Stimulated activated CD4-positive, alpha-beta T cell treated with anti-CD3 and anti-CD28 coated beads, TNF-alpha, amount 100 ng/mL, for 48 hours (primary cell): ENCODE measurements at regions not wholly inside any gene's neighbourhood (a gene's known extent, or its start where the extent isn't known, plus 50 kb on each side); places are given as distances from the start of the nearest gene placed in this dataset.
"Not testable (repeated sequence)": the region's sequence is repeated elsewhere in the genome, so short reads cannot be mapped to it uniquely, and the experiment has no call there.

Experiments
- DNase-seq, 3 donors: peaks; one replicate each; pipeline ENCODE4 v3.0.0-alpha.2; 2020; ENCODE audit warnings: low read depth in 3 of 3

DNA sequence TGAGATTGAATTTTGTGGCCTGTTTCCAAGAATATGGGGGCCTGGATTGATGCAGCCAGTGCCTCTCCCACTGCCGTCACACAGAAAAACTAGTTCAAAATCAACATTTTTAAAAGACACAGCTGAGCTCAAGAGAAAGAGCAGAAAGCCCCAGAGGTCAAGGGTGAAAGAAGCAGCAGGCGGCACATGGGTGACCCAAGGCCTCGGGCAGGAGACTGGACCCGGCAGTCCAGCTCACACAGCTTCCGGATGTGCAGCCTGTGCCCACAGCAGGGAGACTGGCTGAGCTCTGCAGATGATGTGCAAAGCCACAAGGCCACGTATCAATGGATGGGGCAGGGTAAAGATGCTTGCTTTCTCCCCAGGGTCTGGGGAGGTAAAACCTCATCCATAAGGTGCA lies 50.4 kb upstream of the RNF32 start:
- no peak for DNase-seq

DNA sequence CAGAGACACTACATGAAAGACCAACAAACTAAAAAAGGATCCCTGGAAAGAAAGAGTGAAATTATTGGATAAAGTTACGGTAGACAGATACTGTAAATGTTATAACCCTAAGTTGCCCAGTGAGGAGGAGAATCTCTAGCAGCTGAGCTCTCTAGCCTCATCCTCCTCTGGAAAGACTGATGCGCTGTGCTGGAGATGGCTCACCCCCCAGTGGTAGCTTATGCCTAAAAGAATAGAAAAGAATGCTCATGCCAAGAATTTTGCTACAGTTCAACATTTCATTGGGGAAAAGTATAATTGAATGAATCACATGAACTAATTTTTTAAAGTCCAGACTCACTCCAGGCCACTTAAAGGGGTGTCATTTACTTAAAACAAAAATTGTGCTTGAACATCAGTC lies 50.8 kb upstream of the RNF32 start:
- no peak for DNase-seq

DNA sequence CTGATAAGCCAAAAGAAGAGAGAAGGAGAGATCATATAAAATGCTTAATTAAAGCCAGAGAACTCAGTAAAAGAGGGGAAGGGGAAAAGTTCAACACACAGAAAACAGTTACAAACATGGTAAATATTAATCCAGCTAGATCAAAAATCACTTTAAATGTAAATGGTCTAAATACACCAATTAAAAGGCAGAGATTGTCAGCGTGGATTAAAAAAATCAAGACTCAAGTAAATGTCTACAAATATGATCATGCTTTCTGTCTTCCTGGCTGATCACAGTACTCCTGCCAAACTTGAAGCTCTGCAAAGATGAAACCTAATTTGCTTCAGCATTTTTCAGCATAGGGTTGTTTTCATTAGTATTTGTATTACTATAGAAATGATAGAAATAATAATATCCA lies 54.6 kb upstream of the RNF32 start:
- no peak for DNase-seq

DNA sequence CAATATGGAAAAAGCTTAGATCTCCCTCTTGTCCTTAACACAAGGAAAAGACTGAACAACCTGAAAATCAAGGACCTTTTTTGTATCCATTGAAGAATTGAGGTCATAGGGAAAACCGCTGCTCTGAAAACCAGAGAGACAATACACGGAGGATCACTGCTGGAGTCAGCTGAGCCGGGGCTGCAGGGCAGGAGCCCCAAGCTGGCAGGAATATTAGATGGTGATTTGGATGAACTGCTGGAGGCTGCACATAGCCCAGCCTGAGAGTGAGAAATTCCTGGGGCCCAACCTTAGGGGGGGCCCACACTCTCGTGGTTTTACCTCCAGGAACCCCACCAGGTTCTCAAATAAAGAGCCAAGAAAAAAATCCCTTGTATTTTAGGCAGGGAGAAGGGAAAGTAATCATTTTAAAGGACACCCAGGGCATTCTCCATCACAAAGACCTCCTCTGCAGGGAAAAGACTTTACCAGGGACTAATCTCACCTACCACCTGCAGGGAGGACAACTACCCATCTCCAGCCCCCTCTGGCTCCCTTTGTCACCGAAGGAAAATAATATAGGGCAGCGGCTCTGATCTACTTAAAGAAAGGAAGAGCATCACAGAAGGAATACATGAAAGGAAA lies 55.4 kb upstream of the RNF32 start:
- no peak for DNase-seq

DNA sequence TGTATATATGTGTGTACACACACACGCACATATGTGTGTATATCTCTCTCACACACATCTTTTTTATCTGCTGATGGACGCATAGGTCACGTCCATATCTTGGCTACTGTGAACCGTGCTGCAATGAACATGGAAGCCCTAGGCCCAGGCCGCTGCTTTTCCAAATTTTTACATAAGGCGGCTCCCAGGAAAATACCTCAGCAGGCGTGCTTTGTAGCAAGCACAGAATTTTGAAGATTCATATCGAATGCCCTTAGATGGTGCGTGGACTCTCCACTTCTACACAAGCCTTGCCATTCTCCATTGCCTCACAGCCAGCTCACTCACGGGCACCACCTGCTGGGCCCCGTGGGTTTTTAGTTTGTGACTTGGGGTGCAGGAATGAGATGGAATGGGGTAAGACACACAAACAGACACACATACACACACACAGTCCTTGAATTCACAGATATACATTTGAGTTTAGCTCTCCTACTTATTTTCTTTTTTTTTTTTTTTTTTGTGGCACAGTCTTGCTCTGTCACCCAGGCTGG lies 57.9 kb upstream of the RNF32 start:
- no peak for DNase-seq

DNA sequence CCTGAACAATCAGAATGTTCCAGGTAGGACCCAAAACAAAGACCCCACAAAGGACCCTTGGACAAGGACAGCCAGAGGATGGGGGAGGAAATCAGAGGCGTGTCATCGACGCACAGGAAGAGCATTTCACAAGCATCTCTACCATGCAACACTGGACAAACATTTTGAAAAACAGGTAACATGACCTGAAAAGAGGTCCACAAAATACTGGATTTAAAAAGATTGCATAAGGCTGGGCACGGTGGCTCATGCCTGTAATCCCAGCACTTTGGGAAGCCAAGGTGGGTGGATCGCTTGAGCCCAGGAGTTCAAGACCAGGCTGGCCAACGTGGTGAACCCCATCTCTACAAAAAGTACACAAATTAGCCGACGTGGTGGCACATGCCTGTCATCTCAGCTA lies 60.5 kb upstream of the RNF32 start:
- DNase-seq = no peak

DNA sequence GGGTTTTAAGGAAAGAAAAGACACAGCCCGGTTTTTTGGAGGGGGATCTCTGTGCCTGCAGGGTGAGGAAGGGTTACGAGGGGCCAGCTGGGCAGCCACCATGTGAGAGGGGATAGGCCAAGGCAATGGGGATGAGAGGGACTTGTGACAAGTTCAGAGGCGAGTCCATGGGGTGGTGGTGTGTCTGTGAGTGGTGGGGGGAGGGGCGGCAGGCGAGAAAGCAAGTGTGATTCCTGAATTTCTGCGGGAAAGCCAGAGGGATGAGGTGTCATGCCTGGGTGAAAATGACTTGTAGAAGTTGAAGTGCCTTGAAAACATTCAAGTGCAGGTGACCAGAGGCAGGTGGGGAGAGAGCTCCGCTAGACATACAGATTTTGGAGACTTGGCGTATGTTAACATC lies 61.0 kb upstream of the RNF32 start:
- no peak for DNase-seq

DNA sequence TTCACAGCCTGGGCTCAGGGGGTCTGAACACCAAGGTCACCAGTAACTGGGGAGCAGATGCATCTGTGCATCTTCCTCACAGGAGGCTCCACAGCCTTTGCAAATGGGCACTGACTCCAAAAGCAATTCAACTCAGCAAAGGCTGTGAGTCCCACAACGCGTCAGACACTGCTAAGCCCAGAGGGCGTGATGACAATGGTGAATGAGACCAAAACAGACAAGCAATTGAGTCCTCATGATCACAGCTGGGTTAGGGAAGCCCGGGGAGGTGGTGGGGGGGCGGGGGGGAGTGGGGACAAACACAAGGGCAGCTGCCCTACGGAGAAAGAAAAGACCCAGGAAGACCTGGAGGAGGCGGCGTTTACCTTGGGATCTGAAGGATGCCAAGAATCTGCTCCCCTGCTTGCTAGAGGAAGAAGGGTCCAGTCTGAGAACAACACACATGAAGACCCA lies 61.6 kb upstream of the RNF32 start:
- DNase-seq = no peak

DNA sequence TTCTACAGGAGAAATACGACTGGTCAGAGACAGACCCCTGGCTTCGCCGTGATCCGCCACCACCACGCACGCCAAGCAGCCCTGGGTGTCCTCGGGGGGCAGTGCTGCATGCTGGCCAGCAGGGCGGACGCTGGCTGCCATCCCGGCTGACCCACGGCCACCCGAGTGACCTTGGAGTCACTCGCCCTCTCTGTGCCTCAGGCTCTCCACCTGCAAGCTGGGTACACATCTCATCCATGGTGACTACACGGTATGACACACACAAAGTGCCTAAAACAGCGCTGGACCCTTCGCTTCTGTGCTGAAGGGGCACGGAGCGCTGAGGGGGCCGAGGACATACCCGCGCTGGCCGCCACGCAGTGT lies 62.0 kb upstream of the RNF32 start:
- DNase-seq = no peak

DNA sequence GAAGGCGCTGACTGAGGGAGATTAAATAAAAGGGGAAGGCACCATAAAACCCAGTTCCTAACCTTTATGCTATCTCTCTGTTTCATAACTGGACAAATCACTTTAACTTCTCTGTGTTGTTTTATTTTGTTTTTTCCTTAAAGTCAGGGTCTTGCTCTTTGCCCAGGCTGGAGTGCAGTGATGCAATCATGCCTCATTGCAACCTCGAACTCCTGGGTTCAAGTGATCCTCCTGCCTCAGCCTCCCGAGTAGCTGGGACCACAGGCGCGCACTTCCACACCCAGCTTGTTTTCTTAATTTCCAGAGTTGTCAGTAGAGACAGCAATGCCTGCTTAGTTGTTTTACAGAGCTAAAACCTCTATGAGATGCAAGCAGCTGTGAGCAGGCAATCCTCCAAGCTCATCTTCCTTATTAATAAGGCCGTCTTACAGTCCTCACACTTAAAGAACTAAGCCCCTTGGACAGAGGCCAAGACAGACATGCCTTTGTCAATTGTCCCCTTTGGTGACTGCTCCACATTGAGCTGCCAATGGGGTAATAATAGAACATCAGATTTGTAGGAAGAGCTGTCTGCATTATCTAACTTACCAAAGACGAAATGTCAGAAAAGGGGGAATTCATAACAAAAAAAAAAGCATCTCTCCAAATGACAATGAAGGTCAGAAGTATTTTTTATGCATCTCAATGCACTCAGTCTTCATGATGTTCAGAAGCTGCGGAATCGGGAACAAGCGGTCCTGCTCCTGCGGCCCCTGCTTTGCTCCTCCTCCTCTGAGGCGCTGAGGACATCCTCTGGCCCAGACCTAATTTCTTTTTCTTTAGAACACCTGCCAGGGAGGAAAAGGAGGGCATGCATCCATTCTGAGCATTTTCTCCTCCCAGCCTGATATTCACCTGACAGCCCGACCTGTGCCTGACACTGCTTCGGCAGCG lies 62.7 kb upstream of the RNF32 start:
- DNase-seq = no peak

DNA sequence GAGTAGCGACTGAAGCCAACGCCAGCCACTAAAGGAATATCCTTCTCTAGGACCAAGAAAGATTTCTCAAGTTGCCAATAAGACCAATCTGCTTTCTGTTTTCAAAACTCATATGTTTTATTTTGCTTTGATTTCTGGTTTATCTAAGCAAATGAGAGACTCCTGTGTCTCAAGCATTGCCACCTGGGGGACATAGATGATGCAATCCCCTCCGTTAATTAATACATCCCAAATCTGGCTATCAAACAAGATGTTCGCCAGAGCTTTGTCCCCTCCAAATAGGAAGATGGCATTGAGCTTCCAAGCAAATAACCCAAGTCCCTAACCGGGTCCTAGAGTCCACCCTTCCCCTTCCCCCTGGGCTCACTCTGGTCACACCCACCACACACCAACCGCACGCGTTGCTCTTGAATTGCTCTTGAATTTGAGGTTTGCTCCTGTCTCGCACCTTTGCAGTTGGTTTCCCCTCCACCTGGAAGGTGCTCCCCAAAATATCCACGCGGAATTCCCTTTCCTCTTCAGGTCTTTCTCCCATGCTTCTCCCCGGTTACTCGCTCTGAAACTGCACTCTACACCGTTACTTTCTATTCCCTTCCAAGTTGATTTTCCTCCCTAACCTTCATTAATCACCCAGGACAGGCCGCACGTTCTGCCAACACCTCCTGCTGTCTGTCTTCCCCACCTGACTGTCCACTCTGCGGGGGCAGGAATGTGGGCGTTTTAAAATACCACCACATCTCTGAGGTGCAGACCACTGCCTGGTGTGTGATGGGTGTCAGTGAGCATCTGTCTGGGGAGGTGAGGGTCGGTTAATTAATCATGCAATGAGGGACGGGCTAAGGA lies 64.1 kb upstream of the RNF32 start:
- DNase-seq = no peak

DNA sequence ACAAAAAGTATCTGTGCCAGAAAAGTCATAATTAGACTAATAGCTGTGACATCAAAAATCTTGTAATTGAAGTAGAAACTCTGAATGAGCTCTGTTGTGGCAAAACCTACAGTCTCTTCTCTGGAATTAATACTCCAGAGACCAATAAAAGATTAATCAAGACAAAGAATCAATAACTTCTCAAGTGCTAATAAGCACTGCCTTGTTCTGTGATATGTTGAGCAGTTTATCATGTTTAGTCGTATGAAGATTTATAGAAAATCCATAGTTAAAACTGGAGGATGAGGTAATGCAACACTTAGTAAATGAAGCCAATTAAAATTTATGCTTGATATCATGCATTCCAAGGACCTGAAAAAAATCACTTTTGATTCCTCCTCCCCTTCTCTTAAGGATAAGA lies 72.3 kb upstream of the RNF32 start:
- DNase-seq = no peak

DNA sequence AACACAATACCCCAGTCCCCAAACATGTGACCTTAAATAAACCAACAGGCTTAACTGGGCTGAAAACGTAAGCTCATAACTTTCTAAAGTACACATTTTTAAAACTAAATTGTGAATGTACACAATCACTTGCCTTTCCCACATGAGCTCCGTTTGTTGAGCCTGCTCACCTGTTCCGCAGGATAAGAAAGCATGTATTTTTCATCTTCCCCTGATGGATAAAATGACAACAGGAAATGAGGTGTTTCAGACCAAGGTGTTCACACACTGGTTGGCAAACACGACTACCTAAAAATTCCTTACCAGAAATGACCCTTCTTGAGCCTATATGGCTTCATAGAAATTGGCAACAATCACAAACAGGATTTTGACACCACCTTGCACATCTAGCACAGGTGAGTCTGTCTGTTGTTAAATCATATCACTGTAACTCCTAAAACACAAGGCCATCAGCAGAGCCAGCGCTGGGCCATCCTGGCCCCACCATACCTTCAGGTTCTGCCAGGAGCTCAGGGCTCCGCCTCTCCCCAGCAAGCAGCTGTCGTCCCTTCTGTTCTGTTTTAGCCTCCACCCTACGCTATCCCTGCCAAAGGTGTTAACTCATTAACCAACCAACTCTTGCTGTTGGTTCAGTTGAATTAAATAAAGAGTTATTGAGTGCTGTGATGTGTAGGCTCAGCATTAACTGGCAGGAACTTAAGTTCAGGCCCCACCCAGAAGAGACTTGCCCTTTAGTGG lies 73.6 kb upstream of the RNF32 start:
- no peak for DNase-seq

DNA sequence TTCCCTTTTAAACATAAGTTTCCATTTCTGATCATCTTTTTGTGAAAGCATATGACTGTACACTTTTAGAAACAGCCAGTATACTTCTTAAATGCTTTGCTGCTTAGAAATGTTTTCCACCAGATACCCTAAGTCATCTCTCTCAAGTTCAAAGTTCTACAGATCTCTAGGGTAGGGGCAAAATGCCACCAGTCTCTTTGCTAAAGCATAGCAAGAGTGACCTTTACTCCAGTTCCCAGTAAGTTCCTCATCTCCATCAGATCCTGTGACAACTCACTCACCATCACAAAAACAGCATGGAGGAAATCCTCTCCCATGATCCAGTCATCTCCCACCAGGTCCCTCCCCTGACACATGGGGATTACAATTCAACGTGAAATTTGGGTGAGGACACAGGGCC lies 75.6 kb upstream of the RNF32 start:
- DNase-seq = not testable (repeated sequence)

DNA sequence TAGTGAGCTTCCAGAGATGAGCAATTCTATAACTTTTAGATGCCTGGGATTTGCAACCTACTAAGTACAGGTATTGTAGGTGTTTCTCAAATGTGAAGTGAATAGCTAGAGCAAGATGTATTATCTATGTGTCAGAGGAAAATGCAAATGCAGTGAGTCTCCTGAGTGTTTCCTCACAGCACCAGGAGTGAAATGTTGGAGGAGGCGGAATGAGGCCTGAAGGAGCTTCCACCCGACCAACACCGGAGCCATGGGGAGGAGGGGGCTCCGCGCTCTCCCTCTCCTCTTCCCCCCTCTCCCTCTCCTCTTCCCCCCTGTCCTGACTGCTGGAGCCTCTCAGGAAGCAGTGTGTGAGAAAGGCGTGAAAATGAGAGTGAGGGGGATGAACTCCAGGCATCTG lies 79.9 kb upstream of the RNF32 start:
- DNase-seq = no peak

DNA sequence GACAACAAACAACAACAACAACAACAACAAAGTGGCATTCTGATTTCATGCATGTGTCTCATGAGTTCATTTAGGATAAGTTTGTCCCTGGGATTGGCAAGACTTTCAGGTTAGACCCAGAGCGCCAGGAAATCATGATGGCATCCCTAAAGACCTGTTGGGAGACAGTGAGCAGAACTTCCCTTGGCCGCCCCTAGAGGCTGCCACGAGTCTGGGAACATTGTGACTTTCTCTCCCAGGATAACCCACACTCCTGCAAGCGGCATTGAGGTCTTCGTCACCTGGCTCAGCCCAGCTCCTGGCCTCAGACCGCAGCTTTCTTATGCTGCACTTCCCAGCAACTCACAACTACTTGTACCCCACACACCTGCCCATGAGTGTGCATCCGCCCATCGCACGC lies 80.5 kb upstream of the RNF32 start:
- no peak for DNase-seq

DNA sequence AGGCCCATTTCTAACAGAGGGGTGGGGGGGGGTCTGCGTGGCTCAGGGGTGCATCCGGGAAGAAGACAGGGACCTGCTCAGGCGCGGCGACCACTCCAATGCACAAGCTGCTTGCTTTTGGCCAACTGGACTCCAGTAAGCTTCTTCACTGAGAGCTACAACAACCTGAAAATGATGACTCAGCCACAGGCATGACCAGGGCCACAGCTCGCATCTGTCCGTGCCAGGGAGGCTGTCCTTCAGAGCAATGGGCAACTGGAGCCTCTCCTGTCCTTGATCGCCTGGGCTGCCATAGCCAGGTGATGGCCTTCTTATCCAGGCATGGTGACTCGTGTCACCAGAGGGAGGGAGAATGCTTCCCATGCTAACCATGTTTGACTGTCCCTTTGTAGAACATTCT lies 81.6 kb upstream of the RNF32 start:
- no peak for DNase-seq

DNA sequence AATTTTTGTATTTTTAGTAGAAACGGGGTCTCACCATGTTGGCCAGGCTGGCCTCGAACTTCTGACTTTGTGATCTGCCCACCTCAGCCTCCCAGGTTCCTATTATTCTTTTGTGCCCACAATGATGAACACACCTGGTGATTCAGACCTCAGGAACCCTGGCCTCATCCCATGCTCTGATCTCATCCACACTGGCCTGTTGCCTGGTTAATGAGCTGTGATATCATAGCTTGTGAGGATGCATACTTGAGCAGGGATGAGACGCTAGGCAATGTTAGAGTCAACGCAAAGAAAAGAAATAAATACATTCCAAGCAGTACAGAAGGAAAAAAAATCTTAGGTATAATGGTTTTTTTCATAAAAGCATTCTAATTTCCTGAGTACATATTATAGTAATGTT lies 82.4 kb upstream of the RNF32 start:
- no peak for DNase-seq

DNA sequence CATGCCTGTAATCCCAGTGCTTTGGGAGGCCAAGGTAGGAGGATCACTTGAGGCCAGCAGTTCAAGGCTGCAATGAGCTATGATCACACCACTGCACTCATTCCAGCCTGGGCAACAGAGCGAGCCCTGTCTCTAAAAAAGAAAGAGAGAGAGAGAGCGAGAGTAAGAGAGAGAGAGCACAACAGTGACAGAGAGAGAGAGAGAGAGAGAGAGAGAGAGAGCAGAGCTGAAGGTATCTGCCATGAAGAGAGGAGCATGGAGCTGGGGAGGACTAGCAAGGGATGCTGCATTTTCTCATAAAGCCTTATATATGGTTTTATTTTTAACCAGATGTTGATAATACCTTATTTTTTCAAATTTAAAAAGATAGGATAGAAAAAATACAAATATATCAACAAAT lies 84.5 kb upstream of the RNF32 start:
- no peak for DNase-seq

DNA sequence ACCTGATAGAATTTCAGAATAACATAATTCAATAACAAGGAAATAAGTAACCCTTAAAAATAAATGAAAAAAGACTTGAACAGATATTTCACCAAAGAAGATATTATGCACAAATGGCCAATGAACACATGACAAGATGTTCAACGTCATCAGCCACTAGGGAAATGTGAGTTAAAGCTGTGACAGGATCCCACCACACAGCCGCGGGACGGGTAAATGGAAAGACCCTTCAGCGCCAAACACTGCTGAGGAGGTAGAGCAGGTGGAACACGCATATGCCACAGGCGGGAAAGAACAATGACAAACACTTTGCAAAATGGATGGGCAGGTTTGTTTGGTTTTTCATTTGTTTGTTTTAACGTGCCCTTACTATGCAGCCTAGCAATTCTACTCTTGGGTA lies 86.1 kb upstream of the RNF32 start:
- no peak for DNase-seq

DNA sequence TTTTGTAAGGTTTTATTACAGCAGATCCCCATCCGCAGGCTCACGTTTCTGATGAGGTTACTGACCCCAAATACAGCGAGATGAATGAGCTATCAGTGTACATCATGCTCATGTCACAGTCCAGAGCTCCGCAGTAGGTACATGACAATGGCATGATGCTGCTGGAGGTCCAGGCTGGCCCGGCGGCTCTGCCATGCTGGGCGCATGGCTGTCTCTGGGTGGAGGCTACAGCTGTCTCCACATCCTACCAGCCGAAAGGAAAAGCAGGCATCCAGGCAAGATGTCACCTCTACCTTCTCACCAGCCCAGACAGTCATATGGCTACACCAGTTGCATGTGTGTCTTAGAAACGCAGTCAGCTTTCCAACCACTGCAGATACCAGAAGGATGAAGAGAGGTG lies 90.9 kb upstream of the RNF32 start:
- DNase-seq = no peak
